H1 (cell line): ENCODE measurements at regions not wholly inside any gene's neighbourhood (a gene's known extent, or its start where the extent isn't known, plus 50 kb on each side); places are given as distances from the start of the nearest gene placed in this dataset.

Source experiments
- CHD1 ChIP-seq: IDR thresholded peaks from 2 replicates; pipeline ENCODE4 v1.6.1; 2012; ENCODE audit warnings: low read depth, low read length, improper control_type of control experiment
- EP300 ChIP-seq, 2 experiments: IDR thresholded peaks; 1 replicate in 1 of 2; 2 replicates in 1 of 2; pipeline ENCODE4 v1.6.1; 2011 to 2012; ENCODE audit warnings: low read depth in 2 of 2, low read length in 2 of 2, mild to moderate bottlenecking in 2 of 2, borderline replicate concordance in 1 of 2, inconsistent platforms in 1 of 2, moderate library complexity in 1 of 2

DNA sequence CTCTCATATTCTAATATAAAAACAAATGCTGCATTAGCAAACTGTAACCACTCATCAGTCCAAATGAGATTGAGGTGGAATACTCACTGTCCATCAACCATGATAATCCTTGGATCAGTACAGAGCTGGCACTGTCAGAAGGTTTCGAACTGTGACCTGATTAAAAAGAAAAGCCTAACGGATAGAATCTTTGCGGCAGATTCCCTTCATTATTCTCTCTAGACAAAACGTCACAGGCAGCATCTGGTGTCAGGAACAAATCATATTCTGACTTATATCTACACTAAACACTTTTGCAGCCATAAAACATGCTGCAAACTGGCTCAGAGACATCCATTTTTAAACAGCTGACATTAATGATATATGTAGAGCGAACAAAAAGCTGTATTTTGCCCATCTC lies 677.7 kb upstream of the NXPH2 start (continued):
- no peak for TF ChIP-seq CHD1
- TF ChIP-seq EP300 (IDR thresholded peaks at IDR 0.05; ENCODE audit: borderline replicate concordance in 1 of 2, low read depth in 2 of 2, low read length in 2 of 2) = no peak
- TF ChIP-seq, all 59 proteins: peak for 0
